Kidney epithelial cell (primary cell): ENCODE measurements at regions not wholly inside any gene's neighbourhood (a gene's known extent, or its start where the extent isn't known, plus 50 kb on each side); places are given as distances from the start of the nearest gene placed in this dataset.
"Not testable (repeated sequence)": the region's sequence is repeated elsewhere in the genome, so short reads cannot be mapped to it uniquely, and the experiment has no call there.

Experiments
- DNase-seq: peaks from one replicate; pipeline ENCODE4 v3.0.0-alpha.2; 2010; ENCODE audit warnings: low read depth
- H3K27me3 ChIP-seq: 2 replicates; pipeline ENCODE4 v1.6.0; 2011; ENCODE audit warnings: low read length; ENCODE audit not compliant: control insufficient read depth, insufficient read depth
- H3K36me3 ChIP-seq: 2 replicates; pipeline ENCODE4 v1.5.1; 2011; ENCODE audit warnings: low read length; ENCODE audit not compliant: control insufficient read depth, insufficient read depth
- H3K4me3 ChIP-seq: 2 replicates; pipeline ENCODE4 v1.5.1; 2011; ENCODE audit warnings: low read depth, mild to moderate bottlenecking, control low read depth, low read length
- TF ChIP-seq, protein P1 (sequence below): IDR thresholded peaks from 2 replicates; pipeline ENCODE4 v1.5.1; 2011; ENCODE audit warnings: mild to moderate bottlenecking, moderate library complexity, low read length, control low read depth, inconsistent platforms; ENCODE audit not compliant: insufficient read depth, poor library complexity, severe bottlenecking

DNA sequence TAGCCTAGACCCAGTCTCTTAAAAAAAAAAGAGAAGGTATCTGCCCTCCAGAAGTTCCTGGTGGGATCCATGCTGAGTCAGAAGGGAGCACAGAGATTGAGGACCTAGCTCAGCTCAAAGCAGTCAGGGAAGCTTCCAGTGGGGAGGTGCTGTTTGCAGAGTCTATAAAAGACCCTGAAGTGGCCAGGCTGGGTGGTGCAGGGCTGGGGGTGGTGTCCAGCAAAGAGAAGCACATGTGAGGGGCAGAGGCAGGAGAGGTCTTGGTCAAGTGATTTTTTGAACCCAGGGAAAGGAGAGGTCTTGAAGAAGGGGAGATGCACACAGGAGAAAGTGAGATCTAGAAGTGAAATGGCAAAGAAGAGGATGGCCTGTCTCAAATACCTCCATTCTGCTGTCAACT lies 130.4 kb upstream of the PODXL start:
- H3K36me3 ChIP-seq = no peaks in the 10 kb centered on the region
- DNase-seq = no peak
- TF ChIP-seq, protein P1, sequence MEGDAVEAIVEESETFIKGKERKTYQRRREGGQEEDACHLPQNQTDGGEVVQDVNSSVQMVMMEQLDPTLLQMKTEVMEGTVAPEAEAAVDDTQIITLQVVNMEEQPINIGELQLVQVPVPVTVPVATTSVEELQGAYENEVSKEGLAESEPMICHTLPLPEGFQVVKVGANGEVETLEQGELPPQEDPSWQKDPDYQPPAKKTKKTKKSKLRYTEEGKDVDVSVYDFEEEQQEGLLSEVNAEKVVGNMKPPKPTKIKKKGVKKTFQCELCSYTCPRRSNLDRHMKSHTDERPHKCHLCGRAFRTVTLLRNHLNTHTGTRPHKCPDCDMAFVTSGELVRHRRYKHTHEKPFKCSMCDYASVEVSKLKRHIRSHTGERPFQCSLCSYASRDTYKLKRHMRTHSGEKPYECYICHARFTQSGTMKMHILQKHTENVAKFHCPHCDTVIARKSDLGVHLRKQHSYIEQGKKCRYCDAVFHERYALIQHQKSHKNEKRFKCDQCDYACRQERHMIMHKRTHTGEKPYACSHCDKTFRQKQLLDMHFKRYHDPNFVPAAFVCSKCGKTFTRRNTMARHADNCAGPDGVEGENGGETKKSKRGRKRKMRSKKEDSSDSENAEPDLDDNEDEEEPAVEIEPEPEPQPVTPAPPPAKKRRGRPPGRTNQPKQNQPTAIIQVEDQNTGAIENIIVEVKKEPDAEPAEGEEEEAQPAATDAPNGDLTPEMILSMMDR = no peak
- H3K4me3 ChIP-seq = no peak overlapping the region
- peaks cover 23% of the 10 kb centered on the region for H3K27me3 ChIP-seq

DNA sequence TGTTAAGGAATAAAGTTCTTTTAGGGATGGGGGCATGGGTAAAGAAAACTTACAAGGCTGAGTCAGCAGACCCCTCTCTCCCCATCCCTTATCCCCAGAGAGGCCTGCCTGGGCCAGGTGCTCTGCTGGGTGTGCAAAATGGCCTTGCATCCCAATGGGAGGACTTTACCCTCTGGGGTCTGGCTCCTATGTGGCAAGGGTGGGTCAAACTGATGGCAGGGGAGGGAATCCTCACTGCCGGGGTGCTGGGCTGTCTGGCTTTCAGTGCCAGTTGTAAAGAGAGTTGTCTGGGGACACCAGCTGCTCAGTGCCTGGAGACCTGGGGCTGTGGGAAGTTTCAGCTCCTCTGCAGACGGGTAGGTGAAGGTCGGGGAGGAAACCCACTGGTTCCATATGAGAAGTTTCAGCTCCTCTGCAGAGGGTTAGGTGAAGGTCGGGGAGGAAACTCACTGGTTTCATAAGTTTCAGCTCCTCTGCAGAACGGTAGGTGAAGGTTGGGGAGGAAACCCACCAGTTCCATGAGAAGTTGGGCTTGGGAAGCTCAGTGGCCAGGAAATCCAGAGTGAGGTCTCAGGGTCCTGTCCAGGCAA lies 127.2 kb upstream of the PODXL start:
- no peak overlapping the region for H3K4me3 ChIP-seq
- peaks cover 6% of the 10 kb centered on the region for H3K27me3 ChIP-seq
- H3K36me3 ChIP-seq = no peaks in the 10 kb centered on the region
- TF ChIP-seq, protein P1 = no peak
- no peak for DNase-seq

DNA sequence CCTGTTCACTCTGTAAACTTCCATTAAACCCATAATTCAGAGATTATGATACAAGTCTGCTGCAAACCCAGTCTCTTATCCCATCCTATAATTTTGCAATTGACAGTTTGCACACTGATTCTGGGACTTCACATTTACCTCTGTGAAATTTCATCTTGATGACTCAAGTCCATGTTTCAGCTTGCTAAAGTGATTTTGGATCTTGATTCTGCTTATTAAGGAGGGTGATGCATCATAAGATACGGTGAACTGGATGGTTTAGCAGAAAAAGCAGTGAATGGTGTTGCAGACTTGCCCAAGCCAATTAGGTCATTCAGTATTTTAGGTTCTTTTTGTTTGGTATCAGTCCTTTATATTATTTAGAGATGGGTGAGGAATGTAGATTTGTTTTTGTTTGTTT lies 125.5 kb upstream of the PODXL start:
- Histone ChIP-seq H3K36me3 (no peaks in the 10 kb centered on the region), H3K4me3 (no peak overlapping the region), H3K27me3 (peaks cover 4% of the 10 kb centered on the region)
- DNase-seq = no peak
- TF ChIP-seq, protein P1 = no peak

- H3K4me3 ChIP-seq, H3K27me3 ChIP-seq, H3K36me3 ChIP-seq, DNase-seq: not testable (repeated sequence)
Observed at GRCh38 chr7:131679071-131679470, 122.6 kb upstream of the PODXL start.

- not testable (repeated sequence) for H3K4me3 ChIP-seq, DNase-seq, H3K27me3 ChIP-seq, H3K36me3 ChIP-seq
Observed at GRCh38 chr7:131676850-131677249, 120.4 kb upstream of the PODXL start.

- peaks cover 2% of the 10 kb centered on the region for H3K27me3 ChIP-seq
- TF ChIP-seq, protein P1 = no peak
- H3K4me3 ChIP-seq = no peak overlapping the region
- no peaks in the 10 kb centered on the region for H3K36me3 ChIP-seq
- DNase-seq = no peak
Observed at GRCh38 chr7:131674131-131674530, 117.7 kb upstream of the PODXL start.

- TF ChIP-seq, protein P1 = no peak
- DNase-seq = no peak
- Histone ChIP-seq H3K36me3 (no peaks in the 10 kb centered on the region), H3K27me3 (peaks cover 2% of the 10 kb centered on the region), H3K4me3 (no peak overlapping the region)
Observed at GRCh38 chr7:131673576-131673975, 117.1 kb upstream of the PODXL start.
